NCI-H2196 treated with DMSO at 0.1 percent for 48 hours (cell line): ENCODE measurements at regions not wholly inside any gene's neighbourhood (a gene's known extent, or its start where the extent isn't known, plus 50 kb on each side); places are given as distances from the start of the nearest gene placed in this dataset.

Source experiments
- DNase-seq: peaks from one replicate; lab custom pipeline; 2025; ENCODE audit not compliant: unreplicated experiment; lab: John Stamatoyannopoulos, UW

DNA sequence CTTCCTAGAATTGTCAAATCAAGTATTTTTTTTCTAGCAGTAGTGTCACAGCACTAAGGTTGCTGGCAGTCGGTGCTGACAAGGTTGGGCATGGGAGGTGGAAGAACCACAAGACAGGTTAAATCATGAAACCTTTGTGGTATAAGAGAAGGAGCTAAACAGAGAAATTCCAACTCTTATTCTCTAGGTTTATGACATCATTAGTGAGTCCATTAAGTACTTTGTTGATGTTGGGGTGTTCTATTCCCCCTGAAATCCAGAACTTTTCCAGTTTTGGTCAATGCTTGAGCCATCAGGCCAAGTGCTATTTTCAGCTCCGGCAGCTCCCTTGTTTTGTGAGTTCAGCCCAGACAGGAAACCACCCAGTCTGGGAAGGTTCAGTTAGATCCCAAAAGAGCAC lies 206.0 kb upstream of the SOX9 start:
- DNase-seq, result no peak

DNA sequence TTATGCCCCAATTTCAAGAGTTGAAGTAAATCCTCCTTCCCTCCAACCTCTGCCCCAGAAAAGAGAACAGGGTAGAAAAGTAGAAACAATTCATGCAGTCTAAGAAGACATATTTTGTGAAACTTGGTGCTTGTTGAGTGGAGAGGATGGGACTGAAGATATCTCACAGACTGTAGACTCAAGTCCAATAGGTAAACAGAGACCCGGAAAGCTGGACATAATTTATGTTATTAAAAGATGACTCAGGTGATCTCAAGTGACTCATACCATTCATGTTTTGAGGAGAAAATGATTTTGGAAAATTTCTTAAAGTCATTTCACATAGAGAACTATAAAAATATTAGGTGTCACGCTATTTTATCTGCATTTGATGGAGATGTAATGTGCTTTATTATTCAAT lies 203.1 kb upstream of the SOX9 start:
- DNase-seq, result no peak

DNA sequence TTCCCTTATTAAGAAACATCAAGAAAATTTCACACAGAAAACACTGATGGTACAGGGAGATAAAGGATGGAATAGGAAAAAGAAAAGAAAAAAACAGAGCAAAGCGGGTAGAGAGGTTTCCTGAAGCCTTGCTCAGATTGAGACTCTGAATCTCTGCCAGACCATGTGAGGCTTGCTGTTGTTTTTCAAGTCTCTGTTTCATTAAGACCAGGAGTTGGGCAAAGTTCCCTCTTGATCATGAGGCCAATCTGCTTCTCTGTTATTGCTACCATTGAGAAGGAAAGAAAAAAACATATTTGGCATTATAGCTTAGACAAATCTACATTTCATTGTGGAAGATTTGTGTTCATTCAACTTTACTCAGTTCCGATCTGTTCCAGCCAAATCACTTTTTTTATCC lies 201.6 kb upstream of the SOX9 start:
- no peak for DNase-seq

DNA sequence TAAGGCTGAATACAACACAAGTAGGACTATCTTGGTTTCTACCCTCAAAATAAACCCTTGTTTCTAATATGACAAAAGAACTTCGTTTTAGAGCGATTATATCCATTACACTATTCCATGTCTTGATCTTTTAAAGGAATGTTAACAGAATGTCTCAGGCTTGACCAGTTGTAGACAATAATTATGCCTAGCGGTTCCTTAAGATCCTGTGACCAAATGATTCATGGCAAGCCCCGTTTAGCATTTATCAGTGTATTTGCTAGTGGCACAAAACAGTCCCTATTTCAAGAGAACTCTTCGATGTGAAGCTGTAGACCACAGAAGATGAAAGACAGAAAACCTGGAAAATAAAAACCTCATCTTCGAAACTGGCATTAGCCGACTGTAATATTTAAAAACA lies 200.9 kb upstream of the SOX9 start:
- no peak for DNase-seq

DNA sequence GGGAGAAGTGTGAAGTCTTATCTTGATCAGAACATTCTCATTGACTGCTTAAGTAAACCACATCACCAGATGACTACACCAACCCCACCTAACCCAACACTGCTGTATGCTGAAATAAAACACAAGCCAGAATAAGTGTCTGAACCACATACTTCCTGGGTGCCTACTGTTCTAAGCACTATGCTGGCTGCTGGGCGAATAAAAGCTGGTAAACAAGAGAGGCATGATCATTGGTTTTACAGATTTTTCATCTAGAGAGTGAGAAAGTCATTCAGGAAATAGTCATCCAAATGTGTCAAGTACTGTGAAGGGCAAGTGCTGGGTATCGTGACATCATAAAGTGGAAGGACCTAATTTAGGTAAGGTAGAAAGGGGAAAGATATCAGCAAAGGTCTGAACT lies 199.0 kb upstream of the SOX9 start:
- DNase-seq, result no peak

- no peak for DNase-seq
These were observed 198.4 kb upstream of the SOX9 start for GRCh38 chr17:71922439-71922838.

GRCh38 chr17:71926746-71927398 lies 193.9 kb upstream of the SOX9 start:
- no peak for DNase-seq

GRCh38 chr17:71933306-71933705 lies 187.5 kb upstream of the SOX9 start:
- DNase-seq, result no peak

DNA sequence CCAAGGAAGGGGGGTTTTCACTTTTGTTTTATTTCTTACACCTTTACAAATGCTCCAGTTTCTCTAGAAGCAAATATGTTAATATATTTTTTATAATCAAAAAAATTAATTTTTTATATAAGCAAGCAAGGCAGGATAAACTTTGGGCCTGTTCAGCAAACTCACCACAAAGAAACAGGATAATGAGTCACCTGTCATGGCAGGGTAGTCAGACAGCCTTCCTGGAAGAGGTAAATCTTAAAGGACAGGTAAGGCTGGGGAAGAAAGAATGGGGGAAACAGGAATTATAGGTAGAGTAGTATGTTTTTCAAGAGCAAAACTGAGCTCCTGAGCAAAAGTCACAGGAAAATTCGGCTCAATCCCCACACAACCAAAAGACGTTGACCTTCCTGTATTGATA lies 186.3 kb upstream of the SOX9 start:
- no peak for DNase-seq

- DNase-seq, result no peak
These were observed 185.5 kb upstream of the SOX9 start for GRCh38 chr17:71935341-71935740.

DNA sequence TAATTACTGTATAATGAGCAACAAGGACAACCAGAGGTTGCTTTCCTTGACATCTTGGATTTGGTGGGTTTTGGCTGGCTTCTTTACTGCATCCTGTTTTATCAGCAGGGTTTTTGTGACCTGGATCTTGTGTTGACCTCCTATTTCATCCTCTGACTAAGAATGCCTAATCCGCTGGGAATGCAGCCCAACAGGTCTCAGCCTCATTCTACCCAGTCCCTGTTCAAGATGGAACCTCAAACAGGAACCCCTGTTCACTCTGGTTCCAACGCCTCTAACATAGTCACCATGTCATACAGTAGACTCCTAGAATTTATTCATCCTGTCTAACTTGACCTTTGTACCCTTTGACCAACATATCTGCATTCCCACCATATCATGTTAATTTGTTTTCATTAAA lies 183.8 kb upstream of the SOX9 start:
- no peak for DNase-seq

DNA sequence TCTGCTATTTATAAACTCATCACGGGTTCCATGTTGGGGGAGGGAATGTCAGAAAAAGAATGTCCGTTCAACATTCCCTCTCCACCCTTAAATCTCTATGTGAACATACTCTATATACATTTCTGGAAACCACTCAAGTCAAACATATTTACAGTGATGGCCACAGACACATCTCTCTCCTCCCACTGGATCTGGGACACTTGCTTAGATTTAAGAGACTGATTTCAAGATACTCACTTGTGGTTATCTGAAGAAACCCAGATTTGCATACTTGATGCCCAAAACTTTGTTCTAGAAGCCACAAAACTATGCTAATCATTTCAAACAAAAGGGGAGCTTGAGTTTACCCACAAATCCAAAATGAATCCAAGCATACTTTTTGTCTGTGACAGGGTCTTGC lies 182.9 kb upstream of the SOX9 start:
- no peak for DNase-seq

DNA sequence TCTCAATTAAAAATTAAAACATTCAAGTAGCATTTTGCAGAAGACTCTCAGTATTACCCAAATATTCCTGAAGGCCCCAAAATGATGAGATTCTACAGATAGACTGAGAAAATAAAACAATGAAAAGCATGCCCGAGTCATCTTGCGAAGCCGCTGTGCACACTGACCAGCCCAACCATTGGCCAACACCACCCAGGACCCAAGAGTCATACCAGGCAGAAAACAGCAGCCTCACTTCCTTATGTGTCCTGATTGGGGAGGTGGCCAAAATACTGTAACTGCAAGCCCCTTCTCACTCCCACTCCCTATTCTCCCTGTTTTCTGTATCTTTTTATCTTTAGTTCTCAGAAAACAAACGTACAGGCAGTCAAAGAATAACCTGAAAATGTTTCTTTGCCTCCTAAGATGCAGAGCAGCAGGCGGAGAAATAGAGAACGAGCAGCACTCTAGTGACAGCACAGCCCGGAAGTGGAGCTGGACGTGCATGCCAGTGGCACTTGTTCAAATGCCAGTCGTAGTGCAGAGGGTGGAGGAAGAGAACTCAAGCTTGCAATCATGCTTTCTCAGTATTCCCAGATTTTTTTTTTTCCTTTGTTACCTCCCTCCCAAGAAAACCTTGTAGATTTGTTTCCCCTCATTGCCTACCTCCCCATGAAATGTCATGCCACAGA lies 182.3 kb upstream of the SOX9 start:
- DNase-seq, result no peak

DNA sequence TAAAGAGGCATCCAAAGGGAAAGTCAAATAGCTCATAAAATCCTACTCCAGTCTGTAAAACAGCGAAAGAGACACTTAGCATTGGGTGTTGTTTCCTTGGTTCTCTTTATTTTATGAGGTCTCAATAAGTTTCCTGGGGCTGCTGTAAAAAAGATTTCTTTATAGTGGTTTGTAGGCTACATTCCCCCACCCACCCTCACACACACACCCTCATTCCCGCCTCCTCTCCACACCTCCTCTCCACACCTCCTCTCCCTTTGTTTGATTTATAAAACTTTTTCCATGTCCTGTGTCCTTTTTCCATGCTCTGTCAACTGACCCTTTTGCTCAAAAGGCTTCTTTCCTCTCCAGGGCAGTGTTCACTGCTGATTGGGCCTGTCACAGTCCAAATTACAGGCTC lies 178.9 kb upstream of the SOX9 start:
- DNase-seq, result no peak

DNA sequence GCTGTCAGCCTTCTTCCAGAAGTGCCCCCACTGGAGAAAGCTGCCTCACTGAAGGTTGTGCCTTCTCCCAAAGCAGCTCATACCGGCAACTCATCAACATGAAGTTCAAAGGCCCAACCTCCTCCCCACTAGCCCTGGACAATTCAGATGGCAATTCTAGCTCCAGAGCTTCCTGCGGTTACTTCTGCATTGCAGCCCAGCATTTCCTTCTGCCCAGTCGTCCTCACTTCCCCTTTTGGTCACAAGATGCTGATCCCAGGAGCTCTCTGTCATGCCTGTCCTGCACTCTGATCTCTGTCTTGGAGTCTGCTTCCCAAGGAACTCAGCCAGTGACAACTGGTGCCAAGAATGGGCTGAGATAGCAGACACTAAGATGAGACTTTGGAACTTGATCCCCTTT lies 178.2 kb upstream of the SOX9 start:
- DNase-seq, result no peak

- no peak for DNase-seq
These were observed 172.0 kb upstream of the SOX9 start for GRCh38 chr17:71948703-71949422.

GRCh38 chr17:71959154-71959553 lies 161.7 kb upstream of the SOX9 start:
- DNase-seq, result no peak

DNA sequence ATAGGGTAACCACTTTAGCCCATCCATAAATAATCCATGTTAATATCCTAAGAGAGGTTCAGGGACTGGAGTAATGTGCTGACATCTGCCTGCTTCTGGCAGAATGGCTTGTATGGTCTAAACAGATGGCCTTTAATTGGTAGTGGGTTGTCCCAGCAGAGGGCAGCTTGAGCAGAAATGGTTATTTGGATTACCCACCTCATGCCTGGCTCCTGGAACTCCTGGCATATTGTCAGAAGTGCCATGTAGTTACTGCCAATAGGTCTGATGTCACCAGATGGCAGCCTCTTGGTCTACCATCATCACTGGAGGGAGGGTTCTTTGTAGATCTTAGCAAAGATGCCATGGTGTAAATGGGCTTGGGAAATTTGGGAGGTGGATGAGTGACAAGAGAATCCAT lies 157.5 kb upstream of the SOX9 start:
- DNase-seq, result no peak

DNA sequence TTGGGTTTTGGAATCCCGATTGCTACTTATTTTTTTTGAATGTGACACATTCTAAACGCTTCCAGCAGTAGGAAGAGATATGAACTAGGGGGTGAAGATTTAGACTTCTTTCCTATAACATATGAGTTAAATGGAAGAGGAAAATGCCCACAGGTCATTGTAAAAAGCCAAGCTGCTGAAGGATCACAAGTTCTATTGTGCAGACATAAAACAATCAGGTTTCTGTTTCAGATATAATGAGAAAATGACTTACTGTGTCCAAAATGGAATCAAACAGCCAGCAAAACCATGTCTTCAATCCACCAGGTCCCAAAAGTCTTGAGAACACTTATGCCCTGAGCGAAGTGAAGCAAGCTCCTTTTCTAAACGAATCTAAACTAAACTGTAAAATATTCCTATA lies 157.0 kb upstream of the SOX9 start:
- no peak for DNase-seq

DNA sequence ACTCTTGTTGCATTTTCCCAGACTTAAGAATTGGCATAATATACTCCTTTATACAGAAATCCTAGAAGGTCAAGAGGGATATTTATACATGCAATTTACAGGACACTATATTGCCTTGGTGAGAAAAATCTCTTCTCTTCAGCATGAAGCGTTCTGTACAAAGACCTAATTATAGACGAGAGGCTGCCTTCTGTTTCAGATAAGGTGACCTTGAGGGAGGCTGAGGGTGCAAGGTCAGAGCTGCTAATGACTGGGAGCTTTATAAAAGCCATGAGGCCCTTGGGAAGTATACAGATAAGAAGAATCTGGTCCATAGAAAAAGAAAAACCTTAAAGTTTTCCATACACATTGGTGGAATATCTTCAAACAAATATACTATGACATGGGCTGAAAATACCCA lies 156.3 kb upstream of the SOX9 start:
- no peak for DNase-seq

DNA sequence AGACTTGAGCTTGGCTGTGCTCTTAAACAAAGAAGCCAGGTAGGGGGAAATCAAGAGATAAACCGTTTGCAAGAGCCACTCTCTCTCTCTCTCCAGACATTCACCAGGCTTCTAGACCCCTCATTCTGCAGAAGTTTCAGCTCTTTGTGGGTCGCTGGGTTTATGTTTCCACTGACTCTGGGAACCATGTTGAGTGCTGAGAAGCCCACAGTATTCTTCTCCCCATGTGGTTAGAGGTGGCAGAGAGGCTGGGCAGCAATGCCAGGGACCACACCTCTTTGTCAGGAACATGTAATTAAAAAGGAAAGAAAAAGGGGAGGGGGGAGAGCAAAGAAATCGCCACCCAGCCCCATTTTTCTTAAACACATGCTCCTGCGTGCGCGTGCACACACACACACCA lies 154.8 kb upstream of the SOX9 start:
- no peak for DNase-seq

- DNase-seq, result no peak
These were observed 154.1 kb upstream of the SOX9 start for GRCh38 chr17:71966459-71967313.
